COLO668 (cell line): ENCODE measurements at regions not wholly inside any gene's neighbourhood (a gene's known extent, or its start where the extent isn't known, plus 50 kb on each side); places are given as distances from the start of the nearest gene placed in this dataset.
"Not testable (repeated sequence)": the region's sequence is repeated elsewhere in the genome, so short reads cannot be mapped to it uniquely, and the experiment has no call there.

ENCODE experiments used
- DNase-seq: peaks from one replicate; lab custom pipeline; 2025; ENCODE audit not compliant: unreplicated experiment; lab: John Stamatoyannopoulos, UW

DNA sequence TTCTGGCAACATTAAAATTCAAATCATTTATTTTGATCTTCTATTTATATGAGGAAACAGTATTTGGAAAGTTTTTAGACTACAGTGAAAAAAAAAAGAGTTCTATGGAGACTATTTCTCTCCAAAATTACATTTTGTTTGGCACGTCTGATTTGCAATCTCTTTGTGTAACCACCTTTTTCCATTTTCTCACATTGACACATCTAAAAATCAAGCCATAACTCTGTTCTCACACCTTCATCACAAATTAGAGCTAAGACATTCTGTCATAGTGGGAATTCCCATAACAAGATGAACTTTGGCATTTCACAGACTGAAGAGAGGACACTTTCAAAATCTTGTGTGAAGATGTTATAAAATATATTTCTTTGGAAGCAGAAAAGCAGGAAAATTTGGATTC lies 468.9 kb downstream of the GRIA2 start:
- DNase-seq, result no peak

DNA sequence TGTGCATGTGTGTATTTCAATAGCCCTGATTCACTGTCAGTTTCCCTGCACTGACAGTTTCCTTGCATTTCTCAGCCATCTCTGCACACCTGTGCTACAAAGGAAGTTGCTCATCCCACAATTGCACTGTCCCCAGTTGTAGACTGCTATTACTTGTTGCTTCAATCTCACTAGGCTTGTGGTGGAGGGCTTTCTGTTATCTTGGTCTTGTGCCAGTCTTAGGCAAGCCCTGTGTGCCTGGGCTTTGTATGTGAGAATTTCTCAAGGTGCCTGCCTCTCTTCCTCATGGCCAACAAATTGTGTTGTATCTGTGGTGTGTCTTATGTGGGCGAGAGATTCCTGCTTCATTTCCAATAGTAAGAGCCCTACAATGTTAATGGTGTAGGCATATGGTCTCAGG lies 467.4 kb downstream of the GRIA2 start:
- DNase-seq, result no peak

DNA sequence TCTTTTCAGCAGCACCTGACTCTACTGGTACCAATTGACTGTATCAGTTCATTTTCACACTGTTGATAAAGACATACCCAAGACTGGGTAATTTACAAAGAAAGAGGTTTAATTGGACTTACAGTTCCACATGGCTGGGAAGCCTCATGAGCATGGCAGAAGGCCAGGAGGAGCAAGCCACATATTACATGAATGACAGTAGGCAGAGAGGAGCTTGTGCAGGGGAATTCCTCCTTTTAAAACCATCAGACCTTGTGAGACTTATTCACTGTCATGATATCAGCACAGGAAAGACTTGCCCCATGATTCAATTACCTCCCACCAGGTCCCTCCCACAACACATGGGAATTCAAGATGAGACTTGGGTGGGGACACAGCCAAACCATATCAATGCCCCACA lies 458.8 kb downstream of the GRIA2 start:
- not testable (repeated sequence) for DNase-seq

DNA sequence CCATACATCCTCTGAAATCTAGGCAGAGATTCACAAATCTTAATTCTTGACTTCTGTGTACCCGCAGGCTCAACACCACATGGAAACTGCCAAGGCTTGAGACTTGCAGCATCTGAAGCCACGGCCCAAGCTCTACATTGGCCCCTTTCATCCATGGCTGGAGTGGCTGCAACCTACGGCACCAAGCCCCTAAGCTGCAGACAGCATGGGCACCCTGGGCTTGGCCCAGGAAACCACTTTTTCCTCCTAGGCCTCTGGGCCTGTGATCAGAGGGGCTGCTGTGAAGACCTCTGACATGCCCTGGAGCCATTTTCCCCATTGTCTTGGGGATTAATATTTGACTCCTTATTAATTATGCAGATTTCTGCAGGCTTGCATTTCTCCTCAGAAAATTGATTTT lies 457.9 kb downstream of the GRIA2 start:
- no peak for DNase-seq

DNA sequence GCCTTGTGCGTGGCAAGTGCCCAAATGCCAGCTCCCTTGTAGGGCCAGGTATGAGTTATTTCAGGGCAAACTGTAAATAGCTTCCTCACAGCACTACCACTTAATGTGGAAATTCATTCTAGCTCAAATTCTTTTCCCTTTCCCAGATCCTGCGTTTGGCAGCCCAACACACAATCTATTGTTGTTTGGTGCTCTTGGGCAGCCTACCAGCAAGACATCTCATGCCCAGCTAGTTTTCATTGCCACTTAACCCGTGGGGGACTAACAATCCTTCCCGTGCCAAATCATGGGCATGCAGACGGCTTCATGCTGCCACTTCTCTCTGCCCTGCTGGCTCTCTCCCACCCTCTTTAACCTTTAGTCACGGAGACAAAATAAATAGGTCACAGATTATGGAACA lies 454.2 kb downstream of the GRIA2 start:
- DNase-seq, result no peak

DNA sequence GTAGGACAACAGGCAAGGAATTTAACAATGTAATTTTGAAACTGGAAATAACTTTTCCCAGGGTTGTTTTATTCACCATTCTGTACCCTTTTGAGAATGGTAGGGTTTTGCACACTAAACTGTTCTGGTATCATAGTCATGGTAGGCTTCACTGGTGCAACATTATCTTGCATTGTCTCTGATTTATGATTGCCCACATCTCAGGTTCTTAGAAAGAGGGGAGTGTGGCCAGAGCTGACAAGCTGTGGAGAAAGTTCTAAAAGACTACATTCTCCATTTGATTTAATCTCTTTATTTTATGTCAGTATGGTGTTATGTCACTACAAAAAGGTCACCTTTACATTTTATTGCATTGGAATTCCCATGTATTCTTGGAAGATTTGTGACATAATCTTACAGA lies 447.3 kb downstream of the GRIA2 start:
- no peak for DNase-seq

- DNase-seq, result no peak
Observed at GRCh38 chr4:157664726-157665125, 444.2 kb downstream of the GRIA2 start.

DNA sequence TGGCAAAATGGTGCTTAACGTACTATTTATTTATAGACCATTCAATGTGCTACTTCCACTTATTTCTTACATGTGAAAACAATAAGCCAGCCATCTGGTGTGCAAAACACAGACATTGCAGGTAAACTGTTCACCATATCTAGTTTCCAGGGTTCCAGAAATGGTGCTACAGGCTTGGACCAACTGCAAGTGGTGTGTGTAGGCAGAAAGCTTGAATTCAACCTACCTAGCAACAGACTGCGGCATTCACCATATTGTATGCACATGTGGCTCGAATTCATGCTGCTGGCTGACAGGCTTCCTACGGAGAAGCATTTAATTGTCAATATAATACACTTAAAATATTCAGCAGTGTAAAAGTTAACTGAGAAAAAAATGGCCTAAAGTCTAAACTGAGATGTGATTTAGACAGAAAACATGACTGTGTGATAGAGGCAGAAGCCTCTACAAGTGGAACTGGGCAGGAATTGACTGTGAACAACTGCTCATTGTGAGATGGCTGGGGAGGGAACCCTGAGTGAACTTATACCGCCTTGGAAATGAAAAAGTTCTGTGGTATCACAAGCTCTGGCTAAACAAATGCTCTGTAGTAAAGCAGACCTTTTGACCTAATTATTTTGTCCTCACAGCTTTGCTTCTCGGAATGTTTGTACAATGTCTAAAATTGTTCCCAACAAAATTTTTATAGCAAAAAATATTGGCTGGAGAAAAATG lies 434.7 kb downstream of the GRIA2 start:
- DNase-seq, result no peak

DNA sequence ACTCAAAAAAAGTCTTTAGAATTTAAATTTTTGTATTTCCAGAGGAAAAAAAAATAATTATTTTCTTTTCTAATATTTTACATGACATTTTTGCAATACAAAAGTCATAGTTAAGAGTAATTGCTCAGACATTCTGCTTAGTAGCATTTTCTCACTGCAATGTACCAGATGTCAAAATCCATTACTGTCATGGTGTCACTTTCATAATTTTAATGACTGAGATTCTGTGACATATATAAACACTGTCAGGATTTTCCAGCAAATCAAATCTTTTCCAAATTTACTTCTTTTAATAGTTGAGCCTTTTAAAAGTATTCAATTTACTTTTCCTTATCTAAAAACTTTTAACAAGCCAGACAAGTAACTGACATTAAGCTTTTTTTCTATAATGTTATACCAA lies 422.7 kb downstream of the GRIA2 start:
- DNase-seq, result no peak

GRCh38 chr4:157634057-157634456 lies 413.5 kb downstream of the GRIA2 start:
- DNase-seq, result no peak

DNA sequence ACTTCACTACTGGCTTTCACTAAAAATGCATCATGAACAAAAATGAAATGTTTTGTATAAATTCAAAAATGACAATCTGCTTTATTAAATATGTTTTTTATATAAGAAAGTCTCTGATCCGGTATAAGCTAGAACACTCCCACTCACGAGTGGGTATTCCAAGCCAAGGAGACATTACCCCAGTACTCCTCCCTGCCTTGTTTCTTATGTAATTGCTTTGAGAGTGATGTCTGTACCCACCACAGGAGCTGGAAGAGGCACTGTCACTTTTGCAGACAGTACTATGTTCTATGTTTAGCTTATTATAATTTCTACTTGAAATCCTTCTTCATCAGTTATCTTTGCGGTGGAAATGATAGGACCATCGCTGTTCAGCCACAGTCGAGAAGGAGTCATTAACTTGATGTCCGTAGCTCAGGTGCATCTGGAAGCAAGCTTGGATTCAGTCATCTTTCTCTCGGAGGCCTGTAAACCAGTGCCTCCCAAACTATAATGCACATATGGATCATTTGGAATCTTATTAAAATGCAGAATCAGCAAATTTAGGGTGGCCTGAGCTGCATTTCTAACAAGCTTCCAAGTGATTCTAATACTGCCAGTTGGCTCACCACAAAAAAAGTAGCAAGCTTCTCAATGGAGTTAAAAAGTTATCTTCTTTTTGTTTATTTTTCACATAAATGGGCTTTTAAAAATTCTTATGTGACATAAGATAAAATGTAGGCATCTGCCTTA lies 396.4 kb downstream of the GRIA2 start:
- DNase-seq, result no peak

DNA sequence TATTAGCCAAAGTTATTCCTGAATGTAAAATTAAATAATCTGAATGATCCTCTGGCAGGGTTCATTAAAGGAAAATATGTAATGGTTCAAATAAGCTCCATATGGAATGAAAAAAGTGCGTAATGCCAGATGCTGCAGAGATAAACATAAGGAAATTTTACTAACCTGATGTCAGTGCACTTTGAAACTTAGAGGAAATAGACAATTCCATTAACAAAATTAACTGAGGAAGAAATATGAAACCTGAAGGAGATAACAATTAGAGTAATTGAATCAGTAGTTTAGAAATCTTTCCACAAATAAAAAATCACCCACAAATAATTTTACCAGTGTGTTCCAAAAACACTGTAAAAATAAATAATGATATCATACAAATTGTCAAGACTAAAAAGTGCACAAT lies 387.5 kb downstream of the GRIA2 start:
- DNase-seq, result no peak

DNA sequence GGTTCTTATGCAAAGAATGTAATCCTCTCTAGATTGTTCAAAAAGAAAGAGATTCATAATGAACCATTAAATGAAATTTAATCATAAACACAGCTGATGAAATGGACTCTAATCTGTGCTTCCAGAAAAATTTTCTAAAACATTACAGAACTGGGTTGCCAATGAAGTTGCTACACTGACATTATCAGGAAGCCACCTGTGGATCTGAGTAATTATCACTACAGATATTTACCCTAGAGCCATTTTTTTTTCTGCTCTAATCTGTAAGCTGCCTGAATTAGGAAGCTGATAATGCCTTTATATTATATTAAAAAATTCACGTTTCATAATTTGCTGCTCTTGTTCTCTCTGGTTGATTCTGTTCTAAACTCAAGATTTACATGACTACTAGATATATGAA lies 380.1 kb downstream of the GRIA2 start:
- DNase-seq, result no peak

- no peak for DNase-seq
Observed at GRCh38 chr4:157591245-157591644, 370.7 kb downstream of the GRIA2 start.

GRCh38 chr4:157590679-157591078 lies 370.2 kb downstream of the GRIA2 start:
- no peak for DNase-seq

- DNase-seq, result no peak
Observed at GRCh38 chr4:157587681-157588423, 367.3 kb downstream of the GRIA2 start.

DNA sequence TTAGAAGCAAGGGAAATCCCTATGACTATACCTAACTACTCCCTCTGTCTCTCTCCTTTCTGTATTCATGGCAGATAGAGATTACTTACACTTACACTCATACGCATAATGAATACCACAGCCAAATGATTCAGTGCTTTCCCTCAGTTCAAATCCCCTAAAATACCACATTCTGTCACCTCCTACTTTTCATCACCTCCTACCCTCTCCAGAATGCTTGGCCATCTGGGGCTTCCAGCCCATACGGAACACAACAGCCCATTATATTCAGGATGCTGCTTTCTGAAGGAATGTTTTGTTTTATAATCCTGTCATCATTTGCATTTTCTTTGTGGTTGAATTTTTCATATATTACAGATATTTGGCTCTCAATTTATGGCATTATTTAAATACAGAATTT lies 361.6 kb downstream of the GRIA2 start:
- no peak for DNase-seq

GRCh38 chr4:157576671-157577217 lies 356.2 kb downstream of the GRIA2 start:
- no peak for DNase-seq

DNA sequence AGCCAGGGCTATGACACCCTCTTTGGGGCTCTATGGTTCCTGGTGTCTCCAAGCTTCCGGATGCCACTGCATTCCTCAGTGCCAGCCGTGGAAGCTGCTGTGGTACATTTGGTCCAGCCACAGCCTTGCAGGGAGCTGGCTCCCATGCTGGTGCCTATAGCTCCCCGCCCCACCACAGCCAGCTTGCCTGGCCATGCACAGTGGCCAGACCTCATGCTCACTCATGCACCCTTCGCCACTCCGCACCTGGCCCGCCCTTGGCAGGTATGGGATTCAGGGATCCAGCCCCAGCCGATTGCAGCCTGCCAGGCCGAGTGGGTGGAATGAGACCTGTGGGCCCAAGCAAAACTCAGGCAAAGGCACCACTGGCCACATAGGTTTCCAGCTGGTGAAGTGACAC lies 354.8 kb downstream of the GRIA2 start:
- DNase-seq, result no peak

DNA sequence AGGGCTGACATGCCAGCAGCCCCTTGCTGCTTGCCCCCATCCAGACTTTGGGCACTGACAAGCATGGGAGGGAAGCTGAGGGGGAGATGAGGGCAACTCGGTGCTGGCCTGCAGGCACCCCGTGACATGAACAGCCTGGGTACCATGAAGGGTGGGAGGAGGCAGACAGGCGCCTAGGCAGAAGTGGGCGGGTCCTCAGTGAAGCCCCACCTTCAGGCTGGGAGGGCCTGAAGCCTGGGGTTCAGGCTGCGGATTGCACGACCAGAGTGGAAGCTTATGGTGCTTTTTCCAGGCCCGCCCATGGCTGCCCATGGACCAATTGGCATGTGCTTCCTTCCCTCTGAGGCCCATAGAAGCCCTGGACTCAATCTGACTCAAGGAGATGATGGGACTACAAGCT lies 354.1 kb downstream of the GRIA2 start:
- no peak for DNase-seq

GRCh38 chr4:157572951-157573350 lies 352.4 kb downstream of the GRIA2 start:
- DNase-seq, result no peak

DNA sequence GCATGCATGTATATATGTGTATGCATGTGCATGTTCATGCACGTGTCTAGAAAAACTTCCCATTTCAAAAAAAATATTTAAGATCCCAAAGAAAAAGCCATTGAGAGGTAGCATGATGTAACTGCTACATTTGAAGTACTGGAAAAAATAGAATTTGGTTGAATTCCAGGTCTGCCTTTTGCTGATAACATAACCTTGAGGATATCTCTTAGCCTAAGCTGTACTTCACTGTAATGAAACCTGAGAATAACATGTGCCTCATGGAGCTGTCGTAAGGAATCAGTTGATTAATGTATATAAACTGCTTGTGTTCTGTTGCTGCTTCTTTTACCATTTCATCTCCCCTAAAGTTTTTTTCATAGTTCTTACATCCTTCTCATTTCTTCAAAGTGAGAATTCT lies 351.8 kb downstream of the GRIA2 start:
- no peak for DNase-seq
